Neutrophil (primary cell): ENCODE measurements at regions not wholly inside any gene's neighbourhood (a gene's known extent, or its start where the extent isn't known, plus 50 kb on each side); places are given as distances from the start of the nearest gene placed in this dataset.

ENCODE experiments used
- H3K27ac ChIP-seq: fragments of 200-600 bp; sonication (generic); 2 replicates; pipeline ENCODE4 v1.5.1; 2016; ENCODE audit warnings: mild to moderate bottlenecking, moderate library complexity
- H3K27me3 ChIP-seq: fragments of 200-600 bp; sonication (generic); 2 replicates; pipeline ENCODE4 v1.6.0; 2016; ENCODE audit warnings: mild to moderate bottlenecking
- H3K36me3 ChIP-seq: fragments of 200-600 bp; sonication (generic); 2 replicates; pipeline ENCODE4 v1.5.1; 2017
- H3K4me1 ChIP-seq, 2 experiments: fragments of 200-600 bp in 1 of 2; sonication (generic) in 1 of 2; 1 replicate in 1 of 2; 2 replicates in 1 of 2; pipeline versions ENCODE4 v1.5.1 to v1.6.1; 2013 to 2016; ENCODE audit warnings: low read depth in 1 of 2, low read length in 1 of 2, mild to moderate bottlenecking in 1 of 2, moderate library complexity in 1 of 2; ENCODE audit not compliant: control insufficient read depth in 1 of 2, insufficient read depth in 1 of 2
- H3K4me3 ChIP-seq, 2 experiments: fragments of 200-600 bp in 1 of 2; sonication (generic) in 1 of 2; 1 replicate in 1 of 2; 2 replicates in 1 of 2; pipeline ENCODE4 v1.5.1; 2013 to 2016; ENCODE audit warnings: low read depth in 1 of 2, low read length in 1 of 2, mild to moderate bottlenecking in 1 of 2, moderate library complexity in 1 of 2
- H3K9me3 ChIP-seq: fragments of 200-600 bp; sonication (generic); 2 replicates; pipeline ENCODE4 v1.5.1; 2016
- TF ChIP-seq, protein P1 (sequence below): fragments of 200-600 bp; sonication (generic); IDR thresholded peaks from 2 replicates; pipeline ENCODE4 v1.5.1; 2016; ENCODE audit warnings: antibody characterized with exemption

DNA sequence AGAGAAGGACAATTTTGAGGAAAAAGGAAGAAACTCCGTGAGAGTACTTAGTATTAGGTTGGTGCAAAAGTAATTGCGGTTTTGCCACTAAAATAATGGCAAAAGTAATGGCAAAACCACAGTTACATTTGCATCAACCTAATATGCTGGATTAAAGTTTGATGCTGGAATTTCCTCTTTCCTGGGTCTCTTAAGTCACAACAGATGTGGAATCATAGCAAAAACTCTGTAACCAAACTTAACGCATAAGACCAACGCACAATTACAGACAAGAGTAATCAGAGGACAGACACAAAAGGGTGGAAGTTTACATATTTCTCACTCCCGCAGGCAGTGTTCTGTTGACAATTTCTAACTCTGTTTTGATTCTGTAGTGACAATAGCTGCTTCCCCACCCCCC is 182.4 kb downstream of the BACH1 start:
- H3K36me3 ChIP-seq, result no peaks in the 10 kb centered on the region
- no peaks in the 10 kb centered on the region for H3K9me3 ChIP-seq
- no peaks in the 10 kb centered on the region for H3K27me3 ChIP-seq
- H3K4me3 ChIP-seq, result no peak overlapping the region
- H3K4me1 ChIP-seq, result no peaks in the 10 kb centered on the region
- TF ChIP-seq, protein P1, sequence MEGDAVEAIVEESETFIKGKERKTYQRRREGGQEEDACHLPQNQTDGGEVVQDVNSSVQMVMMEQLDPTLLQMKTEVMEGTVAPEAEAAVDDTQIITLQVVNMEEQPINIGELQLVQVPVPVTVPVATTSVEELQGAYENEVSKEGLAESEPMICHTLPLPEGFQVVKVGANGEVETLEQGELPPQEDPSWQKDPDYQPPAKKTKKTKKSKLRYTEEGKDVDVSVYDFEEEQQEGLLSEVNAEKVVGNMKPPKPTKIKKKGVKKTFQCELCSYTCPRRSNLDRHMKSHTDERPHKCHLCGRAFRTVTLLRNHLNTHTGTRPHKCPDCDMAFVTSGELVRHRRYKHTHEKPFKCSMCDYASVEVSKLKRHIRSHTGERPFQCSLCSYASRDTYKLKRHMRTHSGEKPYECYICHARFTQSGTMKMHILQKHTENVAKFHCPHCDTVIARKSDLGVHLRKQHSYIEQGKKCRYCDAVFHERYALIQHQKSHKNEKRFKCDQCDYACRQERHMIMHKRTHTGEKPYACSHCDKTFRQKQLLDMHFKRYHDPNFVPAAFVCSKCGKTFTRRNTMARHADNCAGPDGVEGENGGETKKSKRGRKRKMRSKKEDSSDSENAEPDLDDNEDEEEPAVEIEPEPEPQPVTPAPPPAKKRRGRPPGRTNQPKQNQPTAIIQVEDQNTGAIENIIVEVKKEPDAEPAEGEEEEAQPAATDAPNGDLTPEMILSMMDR, result no peak
- no peak overlapping the region for H3K27ac ChIP-seq

DNA sequence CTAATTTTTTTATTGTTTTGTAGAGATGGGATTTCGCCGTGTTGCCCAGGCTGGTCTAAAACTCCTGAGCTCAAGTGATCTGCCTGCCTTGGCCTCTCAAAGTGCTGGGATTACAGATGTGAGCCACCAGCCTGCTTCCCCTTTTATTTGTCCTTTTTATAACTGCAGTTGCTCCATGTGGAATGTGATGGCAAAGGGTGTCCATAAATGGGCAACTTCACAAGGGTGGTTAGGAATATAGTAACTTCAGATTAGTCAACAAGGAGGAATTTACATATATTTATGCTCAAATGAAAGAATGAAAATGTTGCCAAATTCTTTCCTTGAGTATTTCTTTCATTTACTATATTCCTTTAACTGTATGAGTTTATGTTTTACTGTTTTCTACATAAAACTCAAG is 182.9 kb downstream of the BACH1 start:
- Histone ChIP-seq H3K4me3 (no peak overlapping the region), H3K27ac (no peak overlapping the region)
- TF ChIP-seq, protein P1, result no peak

DNA sequence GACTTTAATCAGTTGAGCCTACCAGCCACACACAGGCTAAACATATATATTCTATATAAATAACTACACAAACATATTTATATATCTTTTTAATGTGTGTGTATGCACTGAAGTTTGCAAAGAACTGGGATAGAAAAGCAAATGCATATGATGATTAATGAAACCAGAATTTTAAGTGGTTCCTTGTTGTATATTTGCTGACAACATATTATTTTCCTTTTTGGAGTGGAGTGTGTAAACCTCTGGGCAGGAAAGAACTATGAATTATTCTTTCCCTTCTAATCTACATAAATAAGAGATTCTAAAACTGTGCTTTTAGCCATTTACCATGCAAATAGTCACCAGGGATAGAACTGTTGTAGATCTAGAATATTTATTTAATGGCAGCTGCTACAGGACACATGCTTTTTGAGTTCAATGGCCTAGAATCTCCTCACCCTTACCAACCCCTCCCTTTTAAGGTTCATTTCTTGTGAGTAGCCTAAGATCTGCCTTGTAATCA is 187.6 kb downstream of the BACH1 start:
- Histone ChIP-seq H3K27ac (no peak overlapping the region), H3K9me3 (no peaks in the 10 kb centered on the region), H3K4me3 (no peak overlapping the region), H3K4me1 (no peaks in the 10 kb centered on the region), H3K27me3 (no peaks in the 10 kb centered on the region), H3K36me3 (no peaks in the 10 kb centered on the region)
- TF ChIP-seq, protein P1, result no peak

More for the DNA sequence above, 182.9 kb downstream of the BACH1 start:
- no peaks in the 10 kb centered on the region for H3K27me3 ChIP-seq
- H3K9me3 ChIP-seq, result no peaks in the 10 kb centered on the region
- H3K36me3 ChIP-seq, result no peaks in the 10 kb centered on the region
- H3K4me1 ChIP-seq, result no peaks in the 10 kb centered on the region
